Heart right ventricle (tissue), 16 donors: ENCODE measurements at regions not wholly inside any gene's neighbourhood (a gene's known extent, or its start where the extent isn't known, plus 50 kb on each side); places are given as distances from the start of the nearest gene placed in this dataset.
"Not testable (repeated sequence)": the region's sequence is repeated elsewhere in the genome, so short reads cannot be mapped to it uniquely, and the experiment has no call there.

ENCODE experiments used
- ATAC-seq, 8 donors: fragments of 200-7000 bp; cut with Tn5 transposase; one replicate each; pipeline ENCODE4 v1.9.1; 2020; ENCODE audit warnings: mild to moderate bottlenecking in 8 of 8, moderate library complexity in 8 of 8, moderate number of reproducible peaks in 1 of 8
- DNase-seq, 2 donors: peaks; one replicate each; pipeline ENCODE4 v3.0.0-alpha.2; 2020
- H3K27ac ChIP-seq, 10 donors: fragments of 200-600 bp; sonication (generic) in 2 of 10; one replicate each; pipeline versions ENCODE4 v1.5.0 to v1.8.0; 2020 to 2022; ENCODE audit warnings: mild to moderate bottlenecking in 3 of 10
- H3K27me3 ChIP-seq, 7 donors: fragments of 200-600 bp; one replicate each; pipeline ENCODE4 v1.8.0; 2021 to 2022; ENCODE audit warnings: mild to moderate bottlenecking in 2 of 7
- H3K36me3 ChIP-seq, 9 donors: fragments of 200-600 bp; sonication (generic) in 1 of 9; one replicate each; pipeline versions ENCODE4 v1.5.0 to v1.8.0; 2020 to 2022; ENCODE audit warnings: mild to moderate bottlenecking in 2 of 9
- H3K4me1 ChIP-seq, 9 donors: fragments of 200-600 bp; sonication (generic) in 1 of 9; one replicate each; pipeline versions ENCODE4 v1.5.0 to v1.8.0; 2020 to 2022; ENCODE audit warnings: mild to moderate bottlenecking in 4 of 9
- H3K4me3 ChIP-seq, 10 donors: fragments of 200-600 bp; sonication (generic) in 2 of 10; one replicate each; pipeline versions ENCODE4 v1.5.0 to v1.8.0; 2020 to 2022; ENCODE audit warnings: mild to moderate bottlenecking in 7 of 10, moderate library complexity in 2 of 10
- H3K9me3 ChIP-seq, 11 donors: fragments of 200-600 bp in 10 of 11; sonication (generic) in 2 of 11; one replicate each; pipeline versions ENCODE4 v1.5.0 to v1.8.0; 2013 to 2022; ENCODE audit warnings: mild to moderate bottlenecking in 2 of 11, control low read depth in 1 of 11, moderate library complexity in 1 of 11
- CTCF ChIP-seq, 9 donors: fragments of 200-600 bp; sonication (generic) in 2 of 9; IDR thresholded peaks; one replicate each; pipeline versions ENCODE4 v1.5.0 to v1.8.0; 2021 to 2022; ENCODE audit warnings: antibody characterized with exemption in 9 of 9, mild to moderate bottlenecking in 5 of 9, moderate library complexity in 1 of 9
- WGBS, 2 donors: extraction: QIAGEN DNeasy Blood & Tissue Kit; methylation state at CpG; one replicate each; pipeline ENCODE4 v1.1.7; 2013; ENCODE audit warnings: inconsistent platforms in 1 of 2; 5-methylcytosine and 5-hydroxymethylcytosine counted together
- intact Hi-C, 10 donors: fragments of 100-400 bp; cut with DNase I; formaldehyde crosslinking; loops; one replicate each; pipeline versions ENCODE4 v1.11.1 to v1.14.2; 2022
- donor health status: Arrhythmogenic right ventricular cardiomyopathy.
- donor health status: ischemic (EF 13 %, LVEDD 7.1; RV severe dilation, severe dysfunction).
- donor health status: healthy with polysubstance abuse.
- donor health status: DM: no; HTN: yes; CAD: no.
- donor health status: DM: no; HTN: no; CAD: no.
- donor health status: ischemic (EF 25% LVEDD 6.9; RV normal size, moderate dysfunction).
- donor health status: ischemic (EF 25% LVEDD 5.7; RV mildly dilated, moderate dysfunction).
- donor health status: healthy.
- donor health status: DM: yes; HTN: yes; CAD: no.
- donor health status: Ischemic cardiomyopathy.
- donor health status: ischemic (EF 35%, LVEDD 5.7; RV mildly dilated, moderate dysfunction).
- donor health status: nonischemic (EF 11% LVEDD 7.7; RV severe dilation, severe dysfunction).
- donor health status: DM: yes; HTN: yes; CAD: no.
- donor health status: PGD.
- donor health status: ischemic (EF 29% LVEDD 5.4; RV normal size, mild dysfunction).
- donor health status: nonischemic (EF 23%, LVEDD 6.1; RV moderate dilation, normal function).

DNA sequence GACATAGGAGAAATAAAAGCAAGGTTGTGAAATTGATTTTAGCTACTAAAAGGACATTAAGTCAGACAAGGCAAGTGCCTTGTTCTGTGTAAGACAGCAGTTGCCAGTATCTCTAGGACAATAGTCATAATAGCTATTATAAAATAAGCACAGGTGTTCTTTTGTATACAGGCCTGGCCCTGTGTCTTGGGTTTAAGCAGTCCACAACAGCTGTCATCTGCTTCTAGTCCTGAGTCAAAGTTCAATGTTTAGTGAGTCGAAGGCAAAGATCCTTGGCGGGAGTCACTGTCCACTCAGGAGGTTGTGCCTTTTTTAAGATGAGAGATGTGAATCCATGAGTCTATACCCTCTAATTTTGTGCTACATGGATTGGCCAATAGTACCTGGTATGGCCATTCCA is 79.5 kb downstream of the SC5D start:
- Histone ChIP-seq H3K36me3 (no peaks in the 10 kb centered on the region), H3K27ac (no peak overlapping the region), H3K27me3 (peaks cover 0 to 4% (median 0%) of the 10 kb centered on the region in 7 donors), H3K4me3 (no peak overlapping the region), H3K9me3 (no peaks in the 10 kb centered on the region), H3K4me1 (peaks cover 0 to 62% (median 5%) of the 10 kb centered on the region in 9 donors)
- ATAC-seq: no peak
- WGBS, 2 donors: 84 to 98% methylated on average over 2 of the region's 2 CpGs
- intact Hi-C loops: no loop called here
- TF ChIP-seq CTCF (IDR thresholded peaks at IDR 0.05): no peak
- no peak for DNase-seq

DNA sequence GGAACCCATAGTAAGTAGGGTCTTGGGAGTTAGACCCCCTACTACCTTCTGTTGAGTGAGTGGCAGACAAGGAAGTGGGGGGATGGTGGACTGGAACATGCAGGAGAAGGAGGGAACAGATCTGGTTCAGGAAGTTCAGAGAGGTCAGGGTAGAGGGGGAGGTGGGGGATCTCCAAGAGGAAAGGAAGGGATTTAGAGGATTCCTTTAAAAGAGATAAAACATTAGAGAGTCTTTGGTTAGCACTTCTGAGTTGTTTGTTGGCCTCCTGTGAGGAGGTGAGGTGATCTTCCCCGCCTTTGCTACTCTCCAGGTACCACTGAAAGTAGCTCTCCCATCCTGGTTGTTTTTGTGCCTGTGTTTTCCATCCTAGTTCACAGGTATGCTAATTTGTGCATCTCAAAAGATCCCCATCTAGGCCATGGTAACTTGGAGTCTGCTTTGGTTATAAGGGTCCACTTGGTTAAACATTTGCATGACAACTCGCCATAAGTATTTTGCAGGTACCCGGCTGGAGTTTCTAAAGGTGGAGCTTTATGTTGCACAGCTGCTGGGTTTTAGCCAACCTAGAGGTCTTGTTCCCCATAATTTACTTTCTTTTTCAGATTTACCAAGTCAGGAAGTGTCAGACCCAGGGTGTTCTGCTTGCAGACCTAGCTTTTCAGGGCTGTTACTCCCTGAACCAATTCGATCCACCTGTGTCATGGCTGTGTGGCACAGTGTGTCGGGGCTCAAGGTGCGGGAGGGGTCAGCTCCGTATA is 79.3 kb upstream of the SORL1 start:
- H3K4me1 ChIP-seq: peaks cover 0 to 54% (median 0%) of the 10 kb centered on the region in 9 donors
- H3K36me3 ChIP-seq: no peaks in the 10 kb centered on the region
- no peak overlapping the region for H3K4me3 ChIP-seq
- H3K9me3 ChIP-seq: no peaks in the 10 kb centered on the region
- ATAC-seq: no peak
- H3K27me3 ChIP-seq: peaks cover 0 to 4% (median 0%) of the 10 kb centered on the region in 7 donors
- TF ChIP-seq CTCF (IDR thresholded peaks at IDR 0.05): no peak
- WGBS, 2 donors: 84 to 91% methylated on average over 7 of the region's 7 CpGs
- no peak overlapping the region for H3K27ac ChIP-seq
- no peak for DNase-seq
- intact Hi-C loops: no loop called here

DNA sequence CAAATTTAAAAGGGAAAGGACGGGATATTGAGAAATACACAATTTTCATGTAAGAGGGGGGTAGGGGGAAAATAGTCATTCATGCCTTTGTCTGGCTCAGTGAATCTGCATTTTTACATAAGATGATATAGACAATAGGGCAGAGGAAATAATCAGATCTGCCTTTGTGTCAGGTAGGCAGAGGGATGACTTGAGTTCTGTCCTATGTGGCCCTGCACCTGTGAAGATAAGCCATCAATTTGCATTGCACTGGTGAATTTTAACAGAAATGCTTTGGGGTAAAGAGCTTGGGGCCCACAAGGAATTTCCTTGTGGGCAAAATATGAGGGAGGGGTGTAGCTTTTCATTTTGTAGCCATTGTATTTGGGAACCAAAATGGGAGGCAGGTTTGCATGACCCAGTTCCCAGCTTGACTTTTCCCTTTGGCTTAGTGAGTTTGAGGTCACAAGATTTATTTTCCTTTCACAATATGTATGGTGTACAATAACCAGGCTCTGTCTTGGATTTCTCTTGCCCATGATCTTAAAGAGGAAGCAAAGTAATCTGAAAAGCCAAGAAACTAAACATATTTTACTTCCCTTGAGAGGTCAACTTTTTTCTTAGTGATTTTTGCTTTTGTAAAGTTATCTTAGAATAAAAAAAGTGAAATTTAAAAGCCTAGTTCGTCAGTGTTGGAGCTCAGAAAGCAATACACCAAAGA is 77.7 kb upstream of the SORL1 start:
- TF ChIP-seq CTCF (IDR thresholded peaks at IDR 0.05): no peak
- intact Hi-C loops: no loop called here
- Histone ChIP-seq H3K36me3 (no peaks in the 10 kb centered on the region), H3K27me3 (peaks cover 0 to 4% (median 0%) of the 10 kb centered on the region in 7 donors), H3K4me1 (peaks cover 0 to 38% (median 0%) of the 10 kb centered on the region in 9 donors), H3K9me3 (no peaks in the 10 kb centered on the region), H3K27ac (peak overlapping the region in 1 of 10 donors; percentile 67), H3K4me3 (no peak overlapping the region)
- ATAC-seq: no peak
- WGBS, 2 donors: 60 to 80% methylated on average over 2 of the region's 2 CpGs
- DNase-seq: no peak

GRCh38 chr11:121376130-121376529 is 76.0 kb upstream of the SORL1 start:
- Histone ChIP-seq H3K4me3 (no peak overlapping the region), H3K9me3 (no peaks in the 10 kb centered on the region), H3K27me3 (peaks cover 0 to 4% (median 0%) of the 10 kb centered on the region in 7 donors), H3K36me3 (no peaks in the 10 kb centered on the region), H3K4me1 (peaks cover 0 to 36% (median 0%) of the 10 kb centered on the region in 9 donors), H3K27ac (no peak overlapping the region)
- ATAC-seq: no peak
- no peak for TF ChIP-seq CTCF (IDR thresholded peaks at IDR 0.05)
- intact Hi-C loops: no loop called here
- WGBS, 2 donors: 76 to 87% methylated on average over 3 of the region's 3 CpGs
- DNase-seq: no peak

GRCh38 chr11:121379145-121379810 is 72.8 kb upstream of the SORL1 start:
- intact Hi-C loops, H3K27me3 ChIP-seq, H3K36me3 ChIP-seq, H3K4me3 ChIP-seq, H3K27ac ChIP-seq, ATAC-seq, H3K9me3 ChIP-seq, DNase-seq: not testable (repeated sequence)
- H3K4me1 ChIP-seq: peaks cover 0 to 24% (median 4%) of the 10 kb centered on the region in 9 donors
- WGBS, 2 donors: 86 to 99% methylated on average over 2 of the region's 2 CpGs
